Right cardiac atrium (tissue), 5 donors: ENCODE measurements at regions not wholly inside any gene's neighbourhood (a gene's known extent, or its start where the extent isn't known, plus 50 kb on each side); places are given as distances from the start of the nearest gene placed in this dataset.
A peak's percentile ranks its signal among the peaks of the same experiment; 100 is the strongest.
"Not testable (repeated sequence)": the region's sequence is repeated elsewhere in the genome, so short reads cannot be mapped to it uniquely, and the experiment has no call there.

Source experiments
- ATAC-seq, 2 donors: fragments of 200-7000 bp; cut with Tn5 transposase; one replicate each; pipeline versions ENCODE4 v1.8.0 to v1.9.1; 2020; ENCODE audit warnings: moderate library complexity in 2 of 2, mild to moderate bottlenecking in 1 of 2
- DNase-seq, 3 donors: peaks; one replicate each; pipeline ENCODE4 v3.0.0-alpha.2; 2020
- H3K27ac ChIP-seq: one replicate; pipeline ENCODE4 v1.5.1; 2013; ENCODE audit warnings: mild to moderate bottlenecking, low read length, control low read depth, moderate library complexity
- H3K27me3 ChIP-seq: one replicate; pipeline ENCODE4 v1.6.1; 2013; ENCODE audit not compliant: control insufficient read depth, insufficient read depth
- H3K4me1 ChIP-seq: one replicate; pipeline ENCODE4 v1.6.1; 2013; ENCODE audit warnings: low read length; ENCODE audit not compliant: control insufficient read depth, insufficient read depth
- H3K4me3 ChIP-seq: one replicate; pipeline ENCODE4 v1.5.1; 2013; ENCODE audit warnings: low read length, control low read depth
- H3K9me3 ChIP-seq: one replicate; pipeline ENCODE4 v1.6.1; 2013; ENCODE audit warnings: low read length; ENCODE audit not compliant: control insufficient read depth
- WGBS: extraction: QIAGEN DNeasy Blood & Tissue Kit; methylation state at CpG from one replicate; pipeline ENCODE4 v1.1.7; 2013; 5-methylcytosine and 5-hydroxymethylcytosine counted together
- intact Hi-C, 4 donors: fragments of 100-400 bp; cut with DNase I; formaldehyde crosslinking; loops; one replicate each; pipeline versions ENCODE4 v1.11.0 to v1.14.0; 2022 to 2023
- donor health status: healthy with polysubstance abuse.
- donor health status: DM: no; HTN: yes; CAD: no.
- donor health status: DM: no; HTN: no; CAD: no.
- donor health status: DM: no; HTN: yes; CAD: no; lungs with severe emphysema.
- donor health status: DM: yes; HTN: yes; CAD: no.

DNA sequence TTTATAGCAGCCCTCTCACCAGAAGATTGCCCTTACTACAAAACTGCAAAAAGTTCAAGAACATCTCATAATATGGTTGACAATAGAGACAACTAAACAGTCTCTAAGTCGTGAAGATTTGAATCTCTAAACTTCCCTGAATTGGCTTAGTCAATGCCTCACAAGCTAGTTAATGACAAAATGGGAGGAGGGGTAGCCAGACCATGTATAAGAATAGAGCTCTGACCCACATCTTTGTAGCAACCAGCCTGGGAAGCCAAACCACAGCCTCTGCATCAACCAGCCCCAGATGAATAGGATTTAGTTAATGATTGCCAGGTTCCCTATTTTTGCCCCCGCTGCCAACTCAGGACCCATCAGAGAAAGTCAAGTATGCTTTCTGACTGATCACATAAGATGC is 1265.9 kb upstream of the PCDH10 start:
- H3K4me3 ChIP-seq, ATAC-seq: not testable (repeated sequence)
- WGBS = 65% methylated on average over 2 of the region's 2 CpGs

DNA sequence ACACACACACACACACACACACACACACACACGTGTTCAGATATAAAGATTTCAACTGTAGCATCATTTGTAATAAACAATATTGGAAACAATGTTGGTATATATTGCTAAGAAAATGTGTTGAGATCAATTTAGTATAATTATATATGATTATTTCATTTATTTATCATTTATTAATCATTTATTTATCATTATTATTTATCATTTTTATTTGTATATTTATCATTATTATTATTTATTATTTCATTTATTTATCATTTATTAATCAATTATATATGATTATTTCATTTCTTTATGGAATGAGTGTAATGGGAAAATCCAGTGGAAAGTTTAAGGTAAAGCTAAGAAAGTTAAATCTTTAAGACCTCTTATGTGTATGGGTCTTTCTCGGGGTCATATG is 1223.4 kb upstream of the PCDH10 start:
- 69% methylated on average over 2 of the region's 2 CpGs for WGBS
- ATAC-seq, H3K4me3 ChIP-seq, H3K27me3 ChIP-seq, H3K9me3 ChIP-seq, DNase-seq, intact Hi-C loops, H3K27ac ChIP-seq, H3K4me1 ChIP-seq: not testable (repeated sequence)

More for the DNA sequence above, 1265.9 kb upstream of the PCDH10 start:
- H3K27me3 ChIP-seq, intact Hi-C loops, H3K4me1 ChIP-seq, H3K27ac ChIP-seq, DNase-seq, H3K9me3 ChIP-seq: not testable (repeated sequence)

- ATAC-seq, H3K9me3 ChIP-seq, H3K4me3 ChIP-seq, H3K27ac ChIP-seq, H3K4me1 ChIP-seq, DNase-seq, intact Hi-C loops, H3K27me3 ChIP-seq: not testable (repeated sequence)
Measured at GRCh38 chr4:131967646-131968045, 1181.4 kb upstream of the PCDH10 start.

DNA sequence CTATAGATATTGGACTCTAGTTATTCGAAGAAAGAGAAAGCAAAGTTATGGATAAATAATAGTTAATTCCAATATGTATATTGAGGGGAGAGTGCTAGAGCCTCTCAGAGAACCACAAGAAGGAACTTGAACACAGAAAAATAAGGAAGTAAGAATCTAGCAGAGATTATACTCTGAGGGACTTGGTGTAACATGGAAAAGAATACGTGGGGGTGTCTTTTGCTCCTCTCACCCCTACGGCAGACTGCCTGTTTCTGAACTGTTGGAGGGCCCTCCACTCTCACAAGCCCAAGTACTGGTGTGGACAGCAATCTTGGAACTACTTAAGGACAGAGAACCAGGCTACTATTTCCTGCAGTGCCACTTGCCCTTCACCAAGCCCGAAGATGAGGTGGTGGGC is 1174.4 kb upstream of the PCDH10 start:
- H3K4me1 ChIP-seq = no peaks in the 10 kb centered on the region
- DNase-seq (no peak), ATAC-seq (no peak)
- intact Hi-C loops = no loop called here
- no peaks in the 10 kb centered on the region for H3K9me3 ChIP-seq
- H3K4me3 ChIP-seq = no peak overlapping the region
- WGBS = 73% methylated on average over 4 of the region's 4 CpGs
- no peaks in the 10 kb centered on the region for H3K27me3 ChIP-seq
- H3K27ac ChIP-seq = no peak overlapping the region

GRCh38 chr4:131975276-131976132 is 1173.6 kb upstream of the PCDH10 start:
- H3K9me3 ChIP-seq, H3K4me3 ChIP-seq, DNase-seq, H3K27ac ChIP-seq, ATAC-seq, intact Hi-C loops, H3K27me3 ChIP-seq, H3K4me1 ChIP-seq: not testable (repeated sequence)
- 72% methylated on average over 62 of the region's 63 CpGs for WGBS

DNA sequence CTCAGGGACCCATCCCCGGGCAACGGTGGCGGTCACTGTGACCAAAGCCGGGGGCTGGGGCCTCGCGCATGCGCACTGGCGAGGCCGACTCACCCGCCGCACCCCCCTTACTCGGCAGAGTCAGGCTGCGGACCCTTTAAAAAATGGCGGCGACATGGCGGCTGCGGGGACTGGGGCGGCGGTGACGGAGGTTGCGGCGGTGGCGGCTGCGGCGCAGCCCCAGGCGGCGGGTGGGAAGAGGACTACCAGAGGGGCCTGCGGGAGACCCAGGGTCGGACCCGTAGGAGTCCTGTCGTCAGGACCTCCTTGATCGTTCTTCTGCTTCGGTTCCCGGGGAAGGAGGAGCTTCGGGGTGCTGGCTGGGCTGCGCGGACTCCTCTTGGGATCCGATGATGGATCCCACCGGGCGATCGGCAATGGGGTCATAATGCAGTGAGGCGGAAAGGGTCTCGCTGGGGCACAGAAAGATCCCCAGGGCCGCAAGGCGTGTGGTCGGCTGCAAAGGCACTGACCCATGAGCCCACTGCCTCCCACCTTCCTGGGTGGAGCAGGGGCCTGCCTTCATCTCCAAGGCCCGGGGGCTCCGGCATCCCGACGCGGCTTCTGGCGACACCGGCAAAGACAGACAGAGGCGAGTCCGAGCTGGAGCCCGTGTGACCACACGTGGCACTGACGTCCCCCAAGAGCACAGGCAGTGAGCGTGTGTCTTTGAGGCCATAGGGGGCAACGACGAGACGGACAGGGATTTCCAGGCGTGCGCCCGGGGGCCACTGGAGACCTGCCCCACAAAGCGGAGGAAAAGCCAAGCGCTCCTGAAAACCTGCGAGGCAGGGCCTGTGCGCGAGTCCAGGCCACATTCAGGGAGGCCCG is 1172.7 kb upstream of the PCDH10 start:
- DNase-seq = peak; percentile 12 to 68 (median 68)
- H3K4me1 ChIP-seq, H3K27me3 ChIP-seq, ATAC-seq, H3K4me3 ChIP-seq, H3K27ac ChIP-seq, H3K9me3 ChIP-seq, intact Hi-C loops: not testable (repeated sequence)
- WGBS = 88% methylated on average over 65 of the region's 71 CpGs

- ATAC-seq = no peak
- DNase-seq = peak in 1 of 3 donors; percentile 17
- no peak overlapping the region for H3K4me3 ChIP-seq
- H3K4me1 ChIP-seq = no peaks in the 10 kb centered on the region
- H3K9me3 ChIP-seq = no peaks in the 10 kb centered on the region
- intact Hi-C loops = no loop called here
- no peak overlapping the region for H3K27ac ChIP-seq
- no peaks in the 10 kb centered on the region for H3K27me3 ChIP-seq
- WGBS = 97% methylated on average over 18 of the region's 18 CpGs
Measured at GRCh38 chr4:131978120-131978519, 1171.0 kb upstream of the PCDH10 start.

GRCh38 chr4:131989576-131989975 is 1159.5 kb upstream of the PCDH10 start:
- Histone ChIP-seq H3K4me3 (no peak overlapping the region), H3K27me3 (no peaks in the 10 kb centered on the region), H3K4me1 (no peaks in the 10 kb centered on the region), H3K27ac (no peak overlapping the region), H3K9me3 (no peaks in the 10 kb centered on the region)
- 55% methylated on average over 4 of the region's 4 CpGs for WGBS
- intact Hi-C loops = no loop called here
- ATAC-seq = no peak
- DNase-seq = no peak

- H3K27me3 ChIP-seq = no peaks in the 10 kb centered on the region
- no peak overlapping the region for H3K4me3 ChIP-seq
- ATAC-seq (no peak), DNase-seq (no peak)
- WGBS = 78% methylated on average over 4 of the region's 4 CpGs
- H3K4me1 ChIP-seq = no peaks in the 10 kb centered on the region
- intact Hi-C loops = no loop called here
- H3K9me3 ChIP-seq = no peaks in the 10 kb centered on the region
- H3K27ac ChIP-seq = no peak overlapping the region
Measured at GRCh38 chr4:132001542-132001941, 1147.6 kb upstream of the PCDH10 start.

DNA sequence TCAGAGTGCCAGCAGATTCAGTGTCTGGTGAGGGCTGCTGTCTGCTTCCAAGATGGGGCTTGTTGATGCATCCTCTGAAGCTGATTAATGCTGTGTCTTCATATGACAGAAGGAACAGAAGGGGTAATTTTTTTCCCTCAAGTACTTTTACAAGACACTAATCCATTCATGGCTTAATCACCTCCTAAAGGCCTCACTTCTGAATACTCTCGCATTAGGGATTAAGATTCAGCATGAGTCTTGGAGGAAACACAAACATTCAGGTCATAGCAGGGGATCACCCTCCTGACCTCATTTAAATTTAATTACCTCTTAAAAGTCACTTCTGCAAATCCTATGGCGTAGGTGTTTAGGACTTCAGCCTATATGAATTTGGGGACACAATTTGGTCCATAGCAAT is 1145.5 kb upstream of the PCDH10 start:
- Histone ChIP-seq H3K4me1 (no peaks in the 10 kb centered on the region), H3K27me3 (no peaks in the 10 kb centered on the region), H3K9me3 (no peaks in the 10 kb centered on the region), H3K4me3 (no peak overlapping the region), H3K27ac (no peak overlapping the region)
- no peak for DNase-seq
- intact Hi-C loops = no loop called here
- ATAC-seq = no peak
- WGBS = 39% methylated on average over 2 of the region's 2 CpGs

DNA sequence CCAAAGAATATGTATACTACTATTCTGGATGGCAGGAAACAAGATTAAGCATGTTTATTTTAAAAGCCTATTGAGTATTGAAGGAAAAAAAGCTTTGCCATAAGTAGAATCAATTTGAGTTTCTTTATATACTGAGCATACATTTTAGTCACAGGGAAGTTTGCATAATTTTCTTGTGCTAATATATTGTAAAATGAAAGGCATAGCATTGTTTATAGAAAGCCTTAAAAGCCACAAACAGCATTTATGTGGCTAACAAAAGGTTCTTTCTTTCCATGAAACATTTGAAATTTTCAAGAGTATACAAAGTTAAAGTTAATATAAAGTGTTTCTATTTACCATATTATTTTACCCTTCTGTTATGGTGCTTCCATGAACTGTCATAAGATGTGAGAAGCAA is 1133.8 kb upstream of the PCDH10 start:
- Histone ChIP-seq H3K27me3 (no peaks in the 10 kb centered on the region), H3K9me3 (no peaks in the 10 kb centered on the region), H3K27ac (no peak overlapping the region), H3K4me3 (no peak overlapping the region), H3K4me1 (no peaks in the 10 kb centered on the region)
- ATAC-seq (no peak), DNase-seq (no peak)
- intact Hi-C loops = no loop called here
